ENCODE measurements at regions not wholly inside any gene's neighbourhood (a gene's known extent, or its start where the extent isn't known, plus 50 kb on each side); places are given as distances from the start of the nearest gene placed in this dataset.

GRCh38 chr10:111455776-111456426 is 379.1 kb downstream of the ADRA2A start:
- no peak for DNase-seq

- no peak for DNase-seq
Observed at GRCh38 chr10:111458256-111458655, 381.4 kb downstream of the ADRA2A start.

- no peak for DNase-seq
Observed at GRCh38 chr10:111459967-111460366, 383.1 kb downstream of the ADRA2A start.

GRCh38 chr10:111472445-111472844 is 395.6 kb downstream of the ADRA2A start:
- no peak for DNase-seq

- DNase-seq = no peak
Observed at GRCh38 chr10:111473361-111473760, 396.5 kb downstream of the ADRA2A start.

- DNase-seq = no peak
Observed at GRCh38 chr10:111474786-111475185, 398.0 kb downstream of the ADRA2A start.

GRCh38 chr10:111475720-111476119 is 398.9 kb downstream of the ADRA2A start:
- DNase-seq = no peak

GRCh38 chr10:111478651-111479050 is 401.8 kb downstream of the ADRA2A start:
- DNase-seq = no peak

- DNase-seq = no peak
Observed at GRCh38 chr10:111479966-111480365, 403.1 kb downstream of the ADRA2A start.

- no peak for DNase-seq
Observed at GRCh38 chr10:111481261-111481826, 404.5 kb downstream of the ADRA2A start.

GRCh38 chr10:111481866-111482265 is 405.0 kb downstream of the ADRA2A start:
- DNase-seq = no peak

- no peak for DNase-seq
Observed at GRCh38 chr10:111482621-111483216, 405.9 kb downstream of the ADRA2A start.

- no peak for DNase-seq
Observed at GRCh38 chr10:111485767-111486166, 408.9 kb downstream of the ADRA2A start.

GRCh38 chr10:111486346-111486745 is 409.5 kb downstream of the ADRA2A start:
- no peak for DNase-seq

GRCh38 chr10:111488668-111489067 is 411.8 kb downstream of the ADRA2A start:
- no peak for DNase-seq

GRCh38 chr10:111491154-111491553 is 414.3 kb downstream of the ADRA2A start:
- no peak for DNase-seq

- no peak for DNase-seq
Observed at GRCh38 chr10:111493024-111493625, 416.3 kb downstream of the ADRA2A start.

GRCh38 chr10:111498560-111498959 is 421.7 kb downstream of the ADRA2A start:
- DNase-seq = no peak

- no peak for DNase-seq
Observed at GRCh38 chr10:111504376-111504775, 427.5 kb downstream of the ADRA2A start.

GRCh38 chr10:111506266-111507034 is 429.6 kb downstream of the ADRA2A start:
- DNase-seq = no peak

GRCh38 chr10:111511751-111512150 is 434.9 kb downstream of the ADRA2A start:
- no peak for DNase-seq

GRCh38 chr10:111515264-111515663 is 438.4 kb downstream of the ADRA2A start:
- no peak for DNase-seq

GRCh38 chr10:111515706-111516105 is 438.9 kb downstream of the ADRA2A start:
- DNase-seq = no peak
